Effector memory CD4-positive, alpha-beta T cell (primary cell): ENCODE measurements at regions not wholly inside any gene's neighbourhood (a gene's known extent, or its start where the extent isn't known, plus 50 kb on each side); places are given as distances from the start of the nearest gene placed in this dataset.
"Not testable (repeated sequence)": the region's sequence is repeated elsewhere in the genome, so short reads cannot be mapped to it uniquely, and the experiment has no call there.

Experiments used
- DNase-seq, 3 donors: peaks; one replicate each; pipeline ENCODE4 v3.0.0-alpha.2; 2020
- H3K27ac ChIP-seq: 2 replicates; pipeline ENCODE4 v1.7.0; 2013; ENCODE audit warnings: mild to moderate bottlenecking, low read length, moderate library complexity; ENCODE audit not compliant: insufficient read depth, poor library complexity, severe bottlenecking
- H3K27me3 ChIP-seq: replicated peaks from 2 replicates; pipeline ENCODE4 v1.7.0; 2013; ENCODE audit warnings: mild to moderate bottlenecking, low read length; ENCODE audit not compliant: insufficient read depth, control insufficient read depth, poor library complexity, severe bottlenecking
- H3K36me3 ChIP-seq: 2 replicates; pipeline ENCODE4 v1.7.0; 2013; ENCODE audit warnings: mild to moderate bottlenecking, low read length, moderate library complexity; ENCODE audit not compliant: control insufficient read depth, insufficient read depth
- H3K4me1 ChIP-seq: 2 replicates; pipeline ENCODE4 v1.7.0; 2013; ENCODE audit warnings: low read length, mild to moderate bottlenecking; ENCODE audit not compliant: control insufficient read depth, insufficient read depth, poor library complexity, severe bottlenecking
- H3K4me3 ChIP-seq: 2 replicates; pipeline ENCODE4 v1.7.0; 2013; ENCODE audit warnings: low read length, low read depth, mild to moderate bottlenecking; ENCODE audit not compliant: insufficient read depth, poor library complexity, severe bottlenecking
- H3K9me3 ChIP-seq: 2 replicates; pipeline ENCODE4 v1.7.0; 2013; ENCODE audit warnings: mild to moderate bottlenecking, low read length, moderate library complexity; ENCODE audit not compliant: control insufficient read depth

DNA sequence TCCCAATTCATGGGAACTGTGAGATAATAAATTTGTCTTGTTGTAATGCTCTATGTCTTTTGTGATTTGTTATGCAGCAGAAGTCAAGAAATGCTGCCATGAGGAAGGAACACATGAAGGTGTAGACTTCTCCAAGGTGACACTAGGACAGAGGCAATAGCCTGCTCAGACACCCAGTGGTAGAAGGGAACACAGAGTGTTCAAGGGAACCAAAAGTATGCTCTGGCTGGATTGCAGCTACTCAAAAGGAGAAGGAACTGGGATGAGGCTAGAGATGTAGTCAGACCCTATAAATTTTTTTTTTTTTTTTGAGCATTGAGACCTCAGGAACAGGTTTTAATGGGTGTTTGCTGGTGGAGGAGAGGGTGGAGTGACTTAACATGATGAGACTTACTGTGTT, 232.5 kb downstream of the PARP8 start:
- H3K4me1 ChIP-seq, result no peaks in the 10 kb centered on the region
- H3K9me3 ChIP-seq, result no peaks in the 10 kb centered on the region
- H3K4me3 ChIP-seq, result no peak overlapping the region
- no peaks in the 10 kb centered on the region for H3K27me3 ChIP-seq
- H3K36me3 ChIP-seq, result no peaks in the 10 kb centered on the region
- DNase-seq, result no peak
- no peak overlapping the region for H3K27ac ChIP-seq

DNA sequence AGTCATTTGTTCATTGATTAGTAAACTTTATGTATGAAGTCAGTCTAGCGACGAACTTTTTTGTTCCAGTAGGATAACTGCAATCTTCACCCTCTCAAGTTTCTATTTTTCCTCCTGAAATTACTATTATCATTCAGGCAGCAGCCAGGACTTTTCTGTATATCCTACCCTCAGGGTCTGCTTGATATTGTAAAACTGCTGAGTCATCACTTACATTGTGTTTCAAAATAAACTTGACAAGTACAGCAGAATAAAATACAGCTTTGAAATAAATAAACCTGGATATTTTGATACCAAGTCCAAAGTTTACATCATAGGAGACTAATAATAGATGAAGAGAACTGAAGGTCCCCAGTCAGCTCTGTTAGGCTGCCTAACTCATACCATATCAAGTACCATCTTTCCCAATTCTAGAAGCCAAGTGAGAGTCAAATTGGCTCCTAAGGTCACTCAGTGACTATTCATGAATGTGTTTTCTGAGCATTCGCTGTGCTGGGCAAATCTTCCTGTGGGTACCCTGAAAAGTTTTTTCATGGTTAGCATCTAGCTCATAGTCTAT, 234.6 kb downstream of the PARP8 start:
- H3K36me3 ChIP-seq, result no peaks in the 10 kb centered on the region
- no peaks in the 10 kb centered on the region for H3K9me3 ChIP-seq
- H3K27me3 ChIP-seq, result no peaks in the 10 kb centered on the region
- H3K4me1 ChIP-seq, result no peaks in the 10 kb centered on the region
- no peak for DNase-seq
- H3K27ac ChIP-seq, result no peak overlapping the region
- no peak overlapping the region for H3K4me3 ChIP-seq

DNA sequence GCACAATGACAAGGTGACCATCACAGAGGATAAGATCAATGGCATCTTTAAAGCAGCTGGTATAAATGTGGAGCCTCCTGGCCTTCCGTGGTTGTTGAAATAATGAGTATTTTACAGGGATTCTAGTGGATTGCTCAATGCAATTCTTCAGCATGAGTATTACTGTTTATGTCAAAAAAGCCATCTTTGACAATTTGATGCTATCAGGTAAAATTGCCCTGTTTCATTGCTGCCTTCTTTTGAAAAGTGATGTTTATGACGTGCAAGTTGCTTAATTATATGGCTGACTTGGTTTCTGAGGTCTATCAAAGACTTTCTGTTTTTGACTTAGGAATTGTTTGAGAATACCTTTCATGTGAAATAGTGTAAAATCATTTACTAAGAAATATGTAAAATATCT, 237.2 kb downstream of the PARP8 start:
- H3K4me1 ChIP-seq, result no peaks in the 10 kb centered on the region
- no peaks in the 10 kb centered on the region for H3K9me3 ChIP-seq
- no peaks in the 10 kb centered on the region for H3K27me3 ChIP-seq
- no peak overlapping the region for H3K4me3 ChIP-seq
- DNase-seq, result no peak
- H3K36me3 ChIP-seq, result no peaks in the 10 kb centered on the region
- no peak overlapping the region for H3K27ac ChIP-seq

DNA sequence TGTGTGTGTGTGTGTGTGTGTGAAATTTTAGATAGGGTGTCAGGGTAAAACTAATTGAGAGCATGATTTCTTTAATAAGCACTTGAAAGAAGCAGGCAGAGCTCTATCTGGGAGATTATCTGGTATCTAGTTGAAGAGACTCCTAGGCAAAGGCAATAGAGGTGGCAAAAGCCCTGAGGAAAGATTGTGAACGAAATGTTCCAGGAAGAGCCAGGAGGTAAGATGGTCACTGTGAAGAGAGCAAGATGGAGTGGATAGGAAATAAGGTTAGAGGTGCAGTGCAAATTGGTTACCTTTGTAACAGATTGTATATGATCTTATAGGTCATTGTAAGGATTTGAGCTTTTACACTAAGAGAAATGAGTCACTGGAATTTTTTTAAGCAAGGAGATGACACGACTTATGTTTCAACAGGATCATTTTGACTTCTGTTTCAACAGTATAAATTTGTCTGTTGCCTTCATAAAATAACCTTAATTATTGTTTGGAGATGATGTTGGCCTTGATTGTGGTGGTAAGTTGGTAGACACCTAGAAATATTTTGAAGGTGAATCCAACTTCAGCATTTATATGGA, 239.6 kb downstream of the PARP8 start:
- H3K36me3 ChIP-seq, result no peaks in the 10 kb centered on the region
- H3K27ac ChIP-seq, result no peak overlapping the region
- no peak for DNase-seq
- no peaks in the 10 kb centered on the region for H3K9me3 ChIP-seq
- H3K27me3 ChIP-seq, result no peaks in the 10 kb centered on the region
- no peaks in the 10 kb centered on the region for H3K4me1 ChIP-seq
- no peak overlapping the region for H3K4me3 ChIP-seq

DNA sequence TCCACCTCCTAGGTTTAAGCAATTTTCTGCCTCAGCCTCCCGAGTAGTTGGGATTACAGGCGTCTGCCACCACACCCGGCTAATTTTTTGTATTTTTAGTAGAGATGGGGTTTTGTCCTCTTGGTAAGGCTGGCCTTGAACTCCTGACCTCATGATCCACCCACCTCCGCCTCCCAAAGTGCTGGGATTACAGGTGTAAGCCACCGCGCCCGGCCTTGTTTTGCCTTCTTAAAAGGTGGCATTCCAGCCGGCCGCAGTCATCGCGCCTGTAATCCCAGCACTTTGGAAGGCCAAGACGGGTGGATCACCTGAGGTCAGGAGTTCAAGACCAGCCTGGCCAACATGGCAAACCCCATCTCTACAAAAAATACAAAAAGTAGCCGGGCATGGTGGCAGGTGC, 253.7 kb downstream of the PARP8 start:
- not testable (repeated sequence) for H3K27me3 ChIP-seq, H3K4me3 ChIP-seq, H3K9me3 ChIP-seq, H3K27ac ChIP-seq, H3K36me3 ChIP-seq, DNase-seq, H3K4me1 ChIP-seq

DNA sequence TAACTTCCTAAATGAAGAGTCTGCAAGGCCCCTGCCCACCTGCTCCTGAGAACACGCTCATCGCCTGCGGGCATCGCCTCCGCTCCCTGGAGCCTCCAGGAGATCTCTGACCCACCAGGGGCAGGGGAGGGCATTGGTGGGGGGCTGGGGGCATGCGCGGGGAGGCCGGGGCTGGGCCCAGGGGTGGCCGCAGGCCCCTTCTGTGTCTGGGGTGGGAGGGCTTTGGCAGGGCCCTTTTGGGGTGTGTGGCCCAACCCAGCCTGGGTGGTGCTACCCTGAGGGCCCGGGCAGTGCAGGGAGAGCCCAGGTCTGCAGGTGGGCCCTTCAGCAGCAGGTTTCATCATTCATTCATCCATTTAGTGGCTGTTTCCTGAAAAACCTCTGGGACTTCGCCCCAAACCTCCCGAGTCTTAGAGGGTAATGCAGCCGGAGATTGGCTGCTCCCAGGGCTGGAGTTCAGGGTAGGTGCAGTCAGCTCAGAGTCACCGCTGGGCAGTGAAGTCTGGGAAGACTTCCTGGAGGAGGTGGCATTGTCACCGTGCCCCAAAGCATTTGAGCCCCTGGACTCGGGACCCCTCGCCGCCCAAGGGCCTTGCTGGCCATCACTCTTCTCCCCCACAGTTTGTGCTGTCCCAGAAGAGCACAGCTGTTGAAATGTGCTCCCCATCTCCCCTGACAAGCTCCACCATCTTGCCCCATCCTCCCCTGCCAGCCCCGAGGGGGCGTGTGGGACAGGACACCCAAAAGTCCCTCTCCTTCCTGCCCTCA, 255.1 kb downstream of the PARP8 start:
- no peak for DNase-seq
- H3K27me3 ChIP-seq, result no peaks in the 10 kb centered on the region
- H3K4me3 ChIP-seq, result no peak overlapping the region
- H3K9me3 ChIP-seq, result no peaks in the 10 kb centered on the region
- no peak overlapping the region for H3K27ac ChIP-seq
- H3K4me1 ChIP-seq, result no peaks in the 10 kb centered on the region
- H3K36me3 ChIP-seq, result no peaks in the 10 kb centered on the region

DNA sequence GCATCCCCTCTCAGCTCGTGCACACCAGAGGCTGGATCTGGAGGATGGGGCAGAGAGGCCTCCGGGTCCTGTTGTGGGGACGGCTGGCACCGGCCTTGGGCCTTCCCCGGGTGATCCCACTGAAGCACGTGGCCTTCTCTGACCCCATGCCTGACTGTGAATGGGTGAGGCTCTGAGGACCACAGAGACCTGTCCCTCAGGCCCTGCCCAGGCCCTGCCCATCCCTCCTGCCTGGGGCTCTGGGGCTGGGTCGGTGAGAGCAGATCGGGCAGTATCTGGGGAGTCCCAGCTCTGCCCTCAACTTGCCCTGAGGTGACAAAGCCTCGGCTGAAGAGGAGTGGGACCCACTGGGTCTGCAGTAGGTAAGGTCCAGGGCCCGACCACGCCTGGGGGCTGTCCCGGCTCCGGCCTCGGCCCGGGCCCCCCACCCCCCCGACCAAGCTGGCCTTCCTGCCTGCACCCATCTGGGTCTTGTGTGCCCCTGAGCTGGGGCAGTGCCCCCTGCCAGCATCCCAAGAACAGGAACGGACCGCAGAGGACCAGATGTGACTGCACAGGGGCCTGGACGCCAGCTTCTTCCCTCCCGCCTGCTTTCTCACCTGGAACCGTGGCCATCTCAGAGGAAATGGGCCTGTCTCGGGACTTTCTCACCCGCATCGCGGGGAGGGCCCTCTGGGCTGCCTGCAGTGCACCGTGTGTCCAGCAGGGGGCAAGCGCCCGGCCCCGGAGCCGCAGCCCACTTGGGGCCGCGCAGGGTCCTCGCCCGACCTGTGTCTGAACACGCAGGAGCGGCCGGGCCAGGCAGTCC, 255.9 kb downstream of the PARP8 start:
- H3K4me1 ChIP-seq, H3K36me3 ChIP-seq, DNase-seq, H3K4me3 ChIP-seq, H3K27me3 ChIP-seq, H3K27ac ChIP-seq, H3K9me3 ChIP-seq: not testable (repeated sequence)

DNA sequence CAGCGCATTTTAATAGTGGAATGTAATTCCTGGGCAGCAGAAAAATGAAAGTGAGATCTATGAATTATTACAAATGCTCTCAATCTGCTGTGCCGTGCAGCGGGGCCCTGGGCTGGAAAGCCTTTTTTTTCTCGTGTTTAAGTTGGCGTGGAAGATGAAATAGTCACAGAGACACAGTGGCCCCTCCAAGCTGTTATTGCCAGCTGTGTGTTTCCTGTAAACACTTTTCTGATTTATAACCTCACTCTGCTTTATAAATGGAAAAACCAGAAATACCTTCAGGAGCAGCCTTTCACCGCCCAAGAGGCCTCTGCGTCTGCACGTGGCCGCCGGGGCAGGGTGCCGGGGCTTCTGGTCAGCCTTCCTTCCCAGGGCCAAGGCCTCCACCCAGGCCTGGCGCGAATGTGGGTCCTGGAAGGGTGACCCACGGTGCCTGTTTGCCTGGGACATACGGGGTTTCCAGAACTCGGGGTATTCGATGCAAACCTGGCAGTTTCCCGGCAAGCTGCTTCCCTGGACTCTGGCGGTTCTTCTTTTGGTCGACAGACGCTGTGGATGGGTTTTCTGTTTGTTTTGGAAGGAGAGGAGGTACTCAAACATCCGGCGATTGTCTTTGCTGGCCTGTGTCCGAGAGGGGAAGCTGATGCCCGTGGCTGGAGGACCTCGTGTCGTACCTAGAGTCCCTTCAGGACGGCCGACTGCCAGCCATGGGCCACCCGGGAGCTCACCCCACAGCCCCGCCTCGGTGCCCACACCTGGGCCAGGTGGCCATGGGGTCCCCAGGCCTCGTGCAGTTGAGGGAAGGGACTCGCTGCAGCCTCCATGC, 256.7 kb downstream of the PARP8 start:
- DNase-seq, result no peak
- no peak overlapping the region for H3K4me3 ChIP-seq
- no peaks in the 10 kb centered on the region for H3K27me3 ChIP-seq

DNA sequence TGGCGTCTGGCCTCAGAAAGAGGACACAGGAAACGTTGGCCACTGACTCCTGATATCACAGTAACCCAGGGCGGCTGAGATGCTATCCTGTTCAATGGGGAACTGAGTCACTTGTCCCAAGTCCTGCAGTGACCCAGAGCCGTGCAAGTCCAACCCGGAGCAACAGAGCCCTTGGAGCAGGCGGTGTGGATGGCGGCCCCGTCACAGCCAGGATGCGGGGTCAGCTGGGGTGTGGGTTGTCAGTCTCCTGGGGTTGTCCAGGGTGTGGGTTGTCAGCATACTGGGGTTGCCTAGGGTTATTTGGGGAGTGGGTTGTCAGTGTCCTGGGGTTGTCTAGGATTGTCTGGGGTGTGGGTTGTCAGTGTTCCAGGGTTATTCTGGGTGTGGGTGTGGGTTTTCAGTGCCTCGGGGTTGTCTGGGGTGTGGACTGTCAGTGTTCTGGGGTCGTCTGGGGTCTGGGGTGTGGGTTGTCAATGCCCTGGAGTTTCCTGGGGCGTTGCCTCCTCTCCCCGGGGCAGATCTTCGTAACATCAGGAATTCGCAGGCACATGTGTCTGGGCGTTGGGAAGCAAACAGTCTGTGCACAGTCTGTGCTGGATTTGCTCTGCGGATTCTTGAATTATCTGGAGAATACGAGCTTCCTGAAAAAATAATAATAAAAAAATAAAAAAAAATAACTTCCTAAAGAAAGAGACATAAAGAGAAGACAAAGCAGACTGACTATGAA, 257.5 kb downstream of the PARP8 start:
- no peaks in the 10 kb centered on the region for H3K9me3 ChIP-seq
- no peak overlapping the region for H3K4me3 ChIP-seq
- DNase-seq, result no peak
- no peak overlapping the region for H3K27ac ChIP-seq
- H3K4me1 ChIP-seq, result no peaks in the 10 kb centered on the region
- no peaks in the 10 kb centered on the region for H3K27me3 ChIP-seq
- H3K36me3 ChIP-seq, result no peaks in the 10 kb centered on the region

More for the DNA sequence above, 256.7 kb downstream of the PARP8 start:
- H3K36me3 ChIP-seq, result no peaks in the 10 kb centered on the region
- H3K4me1 ChIP-seq, result no peaks in the 10 kb centered on the region
- no peak overlapping the region for H3K27ac ChIP-seq
- H3K9me3 ChIP-seq, result no peaks in the 10 kb centered on the region
